ENCODE measurements at regions not wholly inside any gene's neighbourhood (a gene's known extent, or its start where the extent isn't known, plus 50 kb on each side); places are given as distances from the start of the nearest gene placed in this dataset.

DNA sequence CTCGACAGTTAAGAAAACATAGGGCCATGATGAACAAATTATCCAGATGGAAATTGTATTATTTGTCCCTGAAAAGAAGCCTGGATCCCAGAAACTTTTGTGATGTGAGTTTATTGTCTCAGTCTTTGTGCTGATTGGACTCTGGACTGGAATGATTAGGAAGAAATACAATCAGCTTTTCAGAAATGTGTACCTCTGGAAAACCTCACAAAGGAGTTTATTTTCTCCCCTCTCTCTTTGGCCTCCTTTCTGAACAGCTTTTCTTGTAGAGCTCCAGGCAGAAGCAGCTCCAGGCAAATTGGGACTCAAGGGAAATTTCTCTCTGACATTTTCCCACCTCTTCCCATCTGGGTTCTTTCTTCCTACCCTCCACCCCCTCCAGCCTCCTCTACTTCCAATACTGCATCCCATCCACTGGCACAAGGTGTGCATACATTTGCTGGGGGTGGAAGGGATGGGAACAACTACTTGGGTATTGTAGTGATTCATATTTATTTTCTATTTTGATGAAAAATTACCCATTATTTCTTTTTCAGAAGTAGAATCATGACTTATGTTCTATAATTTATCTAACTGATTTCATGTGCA is 119.7 kb downstream of the CD47 start:
- DNase-seq (ENCODE audit: low read depth, low spot score), result no peak

DNA sequence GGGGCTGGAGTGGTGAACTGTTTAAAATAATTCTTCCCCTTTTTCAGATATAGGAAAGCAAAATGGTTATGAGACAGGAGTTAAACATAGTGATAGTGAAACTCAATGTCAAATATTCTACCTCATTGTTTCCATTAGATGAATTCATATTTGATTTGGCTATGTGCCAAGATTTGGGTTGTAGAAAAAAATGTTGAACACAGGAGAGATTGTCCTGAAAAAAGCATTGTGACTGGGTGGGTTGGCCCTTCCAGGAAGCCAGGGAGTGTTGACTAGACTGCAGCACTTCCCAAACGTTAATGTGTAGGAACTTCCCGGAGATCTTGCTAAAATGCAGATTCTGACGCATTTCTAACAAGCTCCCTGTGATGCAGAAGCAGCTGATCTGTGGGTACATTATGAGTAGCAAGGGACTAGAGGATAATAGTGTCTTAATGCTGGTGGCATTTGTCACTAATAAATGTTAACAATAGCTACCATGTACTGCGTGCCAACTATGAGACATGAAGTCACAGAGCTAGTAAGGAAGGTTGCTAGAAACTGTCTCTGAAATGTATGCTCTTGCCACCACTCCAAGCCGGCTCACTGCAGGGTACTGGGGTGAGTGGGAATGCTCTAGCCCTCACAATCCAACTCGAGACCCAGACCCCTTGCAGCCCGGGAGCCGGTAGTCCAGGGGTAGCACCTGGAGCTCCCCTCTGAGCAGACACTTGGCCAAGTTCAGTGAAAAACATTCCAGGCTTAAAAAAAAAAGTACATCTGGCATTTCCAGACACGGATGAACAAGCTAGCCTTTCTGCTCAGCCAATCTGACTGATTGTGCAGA is 120.6 kb downstream of the CD47 start:
- DNase-seq (ENCODE audit: low read depth, low spot score), result peak; percentile 77

- no peak for DNase-seq (ENCODE audit: low read depth, low spot score)
Measured at GRCh38 chr3:107969525-107969924, 121.3 kb downstream of the CD47 start.

GRCh38 chr3:107966276-107966675 is 124.6 kb downstream of the CD47 start:
- DNase-seq (ENCODE audit: low read depth, low spot score), result no peak

- DNase-seq (ENCODE audit: low read depth, low spot score), result no peak
Measured at GRCh38 chr3:107965136-107965655, 125.6 kb downstream of the CD47 start.

GRCh38 chr3:107963581-107963980 is 127.2 kb downstream of the CD47 start:
- DNase-seq (ENCODE audit: low read depth, low spot score), result no peak

DNA sequence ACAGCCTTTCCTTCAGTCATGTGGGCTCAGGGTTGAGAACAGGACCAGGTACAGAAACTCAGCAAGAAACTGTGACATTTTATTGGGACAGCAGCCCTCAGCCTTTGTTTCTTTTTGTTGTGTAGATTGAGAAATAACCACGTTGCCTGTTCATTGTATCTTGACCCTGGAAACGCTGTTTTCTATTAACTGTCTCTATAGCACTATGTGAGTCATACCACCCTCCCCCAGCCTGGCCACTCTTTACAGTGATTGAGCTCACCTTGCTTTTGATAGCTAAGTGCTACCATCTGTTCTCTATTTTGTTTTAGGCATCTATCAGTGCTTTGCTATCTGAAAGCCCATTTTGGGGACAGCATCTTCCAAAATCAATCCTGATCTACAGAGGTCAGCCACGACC is 127.9 kb downstream of the CD47 start:
- DNase-seq (ENCODE audit: low read depth, low spot score), result no peak

DNA sequence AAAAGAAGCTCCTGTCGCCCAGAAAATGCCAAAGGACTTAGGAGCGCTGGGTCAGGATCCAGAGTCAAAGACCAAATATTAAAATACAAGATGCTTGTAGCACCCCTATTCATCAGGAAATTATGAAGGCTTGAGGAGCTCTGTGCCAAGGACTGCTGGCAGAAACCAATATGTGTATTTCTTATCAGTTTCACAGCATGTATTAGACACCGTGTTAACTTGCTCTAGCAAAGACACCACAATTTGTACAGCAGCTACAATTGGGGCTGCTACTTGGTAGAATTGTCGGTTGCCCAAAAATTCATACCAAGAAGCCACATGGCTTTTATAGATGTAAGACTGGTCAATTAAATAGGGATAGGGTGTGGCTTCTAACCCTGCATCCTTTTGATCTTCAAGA is 128.8 kb downstream of the CD47 start:
- DNase-seq (ENCODE audit: low read depth, low spot score), result no peak

GRCh38 chr3:107959550-107960154 is 131.2 kb downstream of the CD47 start:
- DNase-seq (ENCODE audit: low read depth, low spot score), result peak; percentile 75

- DNase-seq (ENCODE audit: low read depth, low spot score), result no peak
Measured at GRCh38 chr3:107958146-107958545, 132.7 kb downstream of the CD47 start.

DNA sequence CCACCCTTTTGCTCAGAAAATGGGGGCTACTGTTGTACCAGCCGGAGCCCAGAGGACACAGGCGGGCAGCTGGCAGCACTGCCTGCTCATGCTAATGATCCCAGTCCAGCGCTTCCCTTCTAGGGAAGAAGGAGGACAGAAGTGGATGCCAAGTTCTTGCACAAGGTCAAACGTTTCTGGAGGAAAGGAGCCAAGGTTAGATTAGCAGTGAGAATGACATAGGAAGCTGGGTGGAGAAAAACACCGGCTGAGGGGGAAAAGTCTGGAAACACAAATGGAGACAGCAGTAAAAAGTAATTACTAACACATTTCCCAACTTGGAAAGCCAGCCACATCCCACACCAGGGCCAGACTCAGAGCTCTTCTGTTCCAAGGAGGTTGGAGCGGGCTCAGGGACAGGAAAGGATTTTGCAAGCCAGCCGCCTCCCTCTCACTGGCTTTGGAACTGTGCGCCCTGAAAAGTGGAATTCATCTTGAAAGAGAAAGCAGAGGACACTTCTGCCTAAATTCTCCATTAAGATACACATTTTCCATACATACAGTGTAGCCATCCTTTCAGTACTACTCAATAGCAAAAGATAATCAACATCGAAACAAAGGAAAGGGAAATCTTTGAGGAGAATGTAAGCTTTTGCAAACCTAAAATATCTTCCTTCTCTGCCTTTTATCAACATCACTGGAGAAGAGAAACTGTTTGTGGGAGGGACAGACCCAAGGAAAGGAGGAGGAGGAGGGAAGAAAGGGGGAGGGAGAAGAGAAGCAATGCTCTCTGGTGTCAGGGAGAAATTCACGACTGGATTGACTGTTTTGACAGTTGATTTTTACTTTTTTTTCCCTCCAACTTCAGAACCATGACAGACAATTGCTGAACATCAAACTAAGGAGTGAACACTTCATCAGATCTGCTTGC is 133.6 kb downstream of the CD47 start:
- DNase-seq (ENCODE audit: low read depth, low spot score), result no peak

GRCh38 chr3:107954845-107955244 is 136.0 kb downstream of the CD47 start:
- no peak for DNase-seq (ENCODE audit: low read depth, low spot score)

- no peak for DNase-seq (ENCODE audit: low read depth, low spot score)
Measured at GRCh38 chr3:107953722-107954121, 137.1 kb downstream of the CD47 start.

GRCh38 chr3:107951126-107951525 is 139.7 kb downstream of the CD47 start:
- DNase-seq (ENCODE audit: low read depth, low spot score), result no peak

GRCh38 chr3:107950417-107950816 is 140.4 kb downstream of the CD47 start:
- no peak for DNase-seq (ENCODE audit: low read depth, low spot score)

- DNase-seq (ENCODE audit: low read depth, low spot score), result no peak
Measured at GRCh38 chr3:107949394-107949970, 141.3 kb downstream of the CD47 start.

DNA sequence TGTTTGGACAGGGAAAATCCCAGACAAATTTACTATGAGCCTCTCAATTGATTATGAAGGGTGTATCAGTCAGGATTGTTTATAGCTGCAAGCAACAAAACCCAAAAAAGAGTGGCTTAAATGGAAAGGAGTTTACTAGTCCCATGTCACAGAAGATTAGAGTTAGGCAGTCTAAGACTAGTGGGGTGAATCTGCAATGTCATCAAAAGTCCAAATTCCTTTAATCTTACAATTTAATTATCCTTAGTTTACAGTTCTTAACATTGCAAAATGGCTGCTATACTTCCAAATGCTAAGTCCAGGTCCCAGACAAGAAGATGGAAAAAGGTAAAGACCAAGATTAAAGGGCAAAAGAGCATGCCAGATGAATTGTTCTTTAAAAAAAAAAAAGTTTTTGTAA is 143.6 kb downstream of the CD47 start:
- DNase-seq (ENCODE audit: low read depth, low spot score), result no peak

DNA sequence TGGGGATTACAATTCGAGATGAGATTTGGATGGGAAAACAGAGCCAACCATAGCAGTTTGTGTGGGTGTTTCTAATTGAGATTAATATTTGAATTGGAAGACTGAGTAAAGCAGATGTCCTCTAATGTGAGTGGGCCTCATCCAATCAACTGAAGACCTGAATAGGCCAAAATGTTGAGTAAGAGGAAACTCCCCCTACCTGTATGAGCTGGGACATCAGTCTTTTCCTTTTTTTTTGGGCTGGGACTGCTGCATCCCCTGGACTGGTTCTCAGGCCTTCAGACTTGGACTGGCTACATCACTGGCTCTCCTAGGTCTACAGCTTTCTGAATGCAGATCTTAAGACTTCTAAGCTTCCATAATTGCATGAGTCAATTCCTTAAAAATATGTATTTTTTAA is 144.1 kb downstream of the CD47 start:
- no peak for DNase-seq (ENCODE audit: low read depth, low spot score)

DNA sequence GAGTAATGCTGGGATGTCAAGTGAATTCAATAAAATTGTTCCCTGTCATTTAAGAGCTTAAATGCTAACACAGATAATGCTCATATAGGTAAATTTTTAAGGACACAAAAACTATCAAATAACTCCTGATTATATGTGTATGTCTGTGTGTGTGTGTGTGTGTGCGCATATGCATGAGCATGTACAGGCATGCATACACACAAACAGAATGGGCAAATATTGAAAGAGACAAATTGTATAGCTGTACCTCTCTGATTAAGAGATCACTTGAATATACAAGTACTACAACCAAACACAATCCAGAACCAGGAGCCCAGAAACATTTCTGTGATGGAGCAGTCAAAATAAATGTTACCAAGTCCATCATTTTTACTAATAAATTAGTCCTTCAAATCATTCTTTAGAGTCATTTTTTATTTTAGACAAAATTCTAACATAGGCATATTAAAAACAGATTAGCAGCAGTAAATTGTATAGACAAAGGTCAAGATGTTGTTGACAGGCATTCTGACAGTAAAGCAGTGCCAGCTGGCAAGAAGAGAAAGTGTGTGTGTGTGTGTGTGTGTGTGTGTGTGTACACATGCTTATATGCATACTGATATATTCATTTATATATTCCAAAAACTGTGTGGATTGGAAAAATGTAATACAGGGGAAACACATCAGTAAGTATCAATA is 145.3 kb downstream of the CD47 start:
- no peak for DNase-seq (ENCODE audit: low read depth, low spot score)

- no peak for DNase-seq (ENCODE audit: low read depth, low spot score)
Measured at GRCh38 chr3:107943786-107944523, 146.9 kb downstream of the CD47 start.

Measured in pulmonary artery endothelial cell (primary cell).